ENCODE measurements at regions not wholly inside any gene's neighbourhood (a gene's known extent, or its start where the extent isn't known, plus 50 kb on each side); places are given as distances from the start of the nearest gene placed in this dataset.

DNA sequence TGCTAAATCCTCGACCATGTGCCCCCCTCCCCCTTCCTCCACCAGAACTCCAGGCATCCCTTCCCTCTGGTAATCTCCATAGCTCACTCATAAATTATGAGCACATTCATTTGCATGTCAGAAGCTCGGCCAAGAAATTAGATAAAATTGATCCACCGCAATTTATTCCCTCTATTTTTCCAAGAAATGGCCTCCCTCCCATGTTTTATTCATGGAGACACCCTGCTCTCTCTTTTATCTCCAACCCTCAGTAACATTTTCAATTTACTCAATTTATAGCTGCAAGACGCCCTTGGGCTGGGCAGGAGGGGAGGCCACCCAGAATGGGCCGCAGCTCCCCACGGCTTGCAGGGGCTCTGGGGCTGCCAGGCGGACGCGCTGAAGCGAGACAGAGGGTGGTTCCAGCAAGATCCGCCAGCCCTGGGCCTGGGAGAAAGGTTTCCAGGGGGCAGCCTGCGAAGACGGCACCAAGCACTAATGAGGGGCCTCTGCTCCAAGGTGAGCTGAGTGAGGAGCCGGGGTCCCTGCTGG lies 54.7 kb upstream of the ZNF423 start:
- no peak for DNase-seq

DNA sequence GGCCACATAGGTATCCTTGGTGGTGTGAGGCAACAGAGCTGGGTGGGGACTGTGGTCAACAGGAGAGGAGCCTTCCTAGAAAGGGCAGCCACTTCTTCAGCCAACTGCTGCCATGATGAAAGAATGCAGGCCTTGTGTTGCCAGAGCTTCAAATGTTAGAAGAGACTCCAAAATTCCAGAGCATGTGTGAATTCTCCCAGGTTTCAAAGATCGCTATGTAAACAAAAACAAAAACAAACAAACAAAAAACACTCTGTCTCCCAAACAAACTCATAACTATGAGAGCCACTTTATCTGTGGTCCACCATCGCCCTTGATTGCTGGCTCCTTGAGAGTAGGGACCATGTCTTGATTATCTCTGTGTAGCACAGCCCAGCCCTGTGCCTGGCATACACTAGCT lies 55.5 kb upstream of the ZNF423 start:
- DNase-seq: no peak

DNA sequence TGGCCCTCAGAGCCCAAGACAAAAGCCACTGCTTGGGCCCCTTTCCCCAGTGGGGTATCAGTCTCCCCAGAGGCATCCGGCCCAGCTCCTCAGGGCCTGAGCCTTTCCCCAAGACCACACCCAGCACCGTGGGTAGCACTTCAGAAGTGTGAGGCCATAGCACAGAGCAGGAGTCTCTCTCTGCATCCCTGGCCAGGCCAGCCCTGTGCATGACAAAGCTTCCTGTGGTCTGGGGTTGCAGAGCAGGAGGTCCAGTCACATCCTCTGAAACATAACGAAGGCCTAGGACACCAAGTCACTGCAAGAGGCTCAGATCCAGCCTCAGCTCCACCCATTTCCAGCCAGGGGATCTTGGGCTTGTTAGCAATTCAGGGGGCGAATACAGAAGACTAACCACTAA lies 56.8 kb upstream of the ZNF423 start:
- no peak for DNase-seq

DNA sequence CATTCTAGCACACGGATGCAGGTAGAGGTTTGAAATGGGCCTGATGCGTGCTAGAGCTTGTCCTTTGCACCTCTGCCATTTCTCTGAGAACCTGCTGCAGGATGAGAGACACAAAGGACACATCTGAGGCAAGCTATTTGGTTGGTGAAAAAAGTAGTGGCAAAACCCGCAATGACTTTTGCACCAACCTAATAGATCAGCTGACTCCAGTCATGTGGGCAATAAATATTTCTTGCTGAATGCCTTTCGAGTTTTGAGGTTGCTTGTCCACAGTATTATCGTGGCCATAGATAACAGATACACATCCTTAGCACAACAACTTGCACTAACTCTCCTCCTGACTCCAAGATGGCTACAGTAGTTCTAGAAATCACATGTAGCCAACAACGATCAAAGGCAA lies 57.8 kb upstream of the ZNF423 start:
- DNase-seq: no peak

DNA sequence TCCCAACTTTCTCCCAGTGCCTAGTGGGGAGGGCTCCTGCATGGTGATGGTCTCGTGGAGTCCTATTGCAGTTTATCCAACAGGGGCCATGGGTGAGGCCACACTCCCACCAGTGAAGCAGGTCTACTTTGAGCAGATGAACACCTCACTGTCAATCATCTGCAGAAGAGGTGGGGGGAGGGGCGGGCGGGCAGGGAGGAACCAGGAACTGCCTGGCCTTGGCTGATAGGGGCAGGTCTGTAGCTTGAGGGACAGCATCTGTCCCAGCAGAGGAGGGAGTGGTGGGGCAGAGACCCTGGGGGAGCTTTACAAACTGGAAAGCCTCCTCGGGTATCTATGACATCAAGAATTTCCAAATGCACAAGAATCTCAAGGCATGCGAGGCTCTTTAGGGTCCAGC lies 58.7 kb upstream of the ZNF423 start:
- DNase-seq: no peak

DNA sequence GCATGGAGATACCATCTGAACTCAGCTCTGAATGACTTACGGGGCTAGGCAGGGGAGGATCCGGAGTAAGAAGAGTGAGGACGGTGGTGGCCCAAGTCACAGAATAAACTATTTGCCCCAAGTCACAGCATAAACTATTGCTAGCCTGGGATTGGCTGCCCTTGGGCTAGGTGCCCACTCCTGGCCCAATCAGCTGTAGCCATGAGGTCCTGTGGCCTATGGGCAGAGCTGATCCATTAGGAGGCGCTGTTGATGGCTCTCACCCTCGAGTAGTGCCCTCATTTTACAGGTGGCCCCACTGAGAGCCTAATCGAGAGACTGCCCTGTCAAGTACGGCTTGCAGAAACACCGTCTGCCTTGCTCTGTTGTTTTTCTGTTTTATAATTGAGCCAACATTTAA lies 62.3 kb upstream of the ZNF423 start:
- no peak for DNase-seq

DNA sequence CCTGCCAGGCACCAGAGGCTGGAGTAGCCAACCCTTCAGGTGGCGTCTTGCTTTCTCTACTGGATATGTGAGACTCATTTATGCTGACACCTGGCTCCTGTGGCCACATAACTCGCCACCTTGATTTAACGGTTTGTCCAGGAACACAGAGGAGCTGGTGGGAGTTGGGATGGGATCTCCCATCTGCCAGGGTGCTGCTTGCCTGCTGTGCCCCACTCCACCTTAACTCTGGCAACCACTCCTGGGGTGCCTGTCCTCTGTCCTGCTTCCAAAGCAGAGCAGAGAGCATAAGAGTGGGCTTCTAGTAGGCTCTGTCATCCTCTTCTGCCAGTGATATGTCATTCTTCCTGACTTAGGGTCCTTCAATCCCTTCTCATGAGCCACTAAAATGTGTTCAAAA lies 63.4 kb upstream of the ZNF423 start:
- DNase-seq: no peak

DNA sequence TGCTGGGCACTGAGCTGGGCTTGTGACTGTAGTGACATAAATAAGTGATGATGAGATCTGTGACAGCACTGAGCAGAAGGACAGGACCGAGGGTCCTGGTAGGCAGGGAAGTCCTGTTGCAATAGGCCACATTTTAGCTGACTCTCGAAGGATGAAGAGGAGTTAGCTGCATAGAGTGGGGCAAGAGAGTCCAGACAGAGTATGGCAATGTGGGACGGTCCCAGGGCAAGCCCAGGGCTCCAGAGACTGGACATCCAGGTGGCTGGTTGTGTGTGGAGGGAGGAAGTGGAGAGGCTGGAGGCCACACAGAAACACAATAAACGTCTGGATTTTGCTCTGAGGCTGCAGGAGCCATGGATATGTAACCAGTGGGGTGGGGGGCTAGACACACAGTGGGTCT lies 64.5 kb upstream of the ZNF423 start:
- DNase-seq: no peak

DNA sequence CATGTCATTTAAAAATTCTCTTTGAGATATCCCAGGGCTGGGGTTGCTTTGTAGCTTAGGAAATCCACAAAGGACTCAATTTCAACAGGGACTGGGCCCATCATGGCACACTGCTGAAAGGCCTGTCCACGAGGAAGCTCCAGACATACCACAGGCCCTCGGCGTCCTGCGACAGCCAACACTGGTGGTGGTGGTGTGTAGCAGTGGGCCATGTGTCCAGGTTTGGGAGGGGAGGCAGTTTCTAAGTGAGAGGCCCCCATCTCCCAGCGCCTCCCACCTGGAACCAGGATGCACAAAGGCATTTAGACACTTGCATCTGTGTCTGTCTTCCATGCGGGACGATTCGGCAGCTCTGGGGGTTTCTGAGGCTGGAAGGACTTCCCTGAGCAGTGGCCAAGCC lies 65.2 kb upstream of the ZNF423 start:
- no peak for DNase-seq

DNA sequence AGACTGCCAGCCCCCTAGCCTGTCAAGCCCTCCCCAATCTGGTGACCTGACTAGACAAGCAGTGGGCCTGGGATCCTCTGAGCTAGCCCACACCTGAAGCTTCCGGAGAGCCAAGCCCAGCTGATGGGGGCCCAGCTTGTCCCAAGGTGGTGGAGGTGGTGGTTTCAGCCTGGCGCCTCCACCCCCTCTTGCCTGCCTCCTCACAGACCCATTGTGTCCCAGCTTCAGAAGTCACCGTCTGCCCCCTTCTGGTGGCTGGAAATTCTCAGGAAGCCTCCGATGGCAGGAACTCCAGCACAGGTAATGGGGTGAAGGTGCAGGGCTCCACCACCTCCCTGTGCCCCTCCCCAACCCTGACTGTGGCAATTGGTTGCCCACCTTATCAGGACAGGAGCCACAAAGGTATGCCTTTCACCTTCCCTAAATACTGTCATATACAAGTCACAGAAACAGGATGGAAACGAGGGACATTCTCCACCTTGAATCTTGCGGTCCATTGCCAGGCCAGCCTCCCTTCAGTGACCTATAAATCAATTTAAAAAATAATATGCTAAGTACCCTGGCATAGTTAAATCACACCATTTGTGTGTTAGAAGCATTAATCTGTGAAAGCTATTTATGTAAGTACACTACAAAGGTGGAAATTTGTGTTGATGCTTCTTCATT lies 66.0 kb upstream of the ZNF423 start:
- peak in 8 of 14 donors; percentile 1 to 17 (median 6) for DNase-seq

DNA sequence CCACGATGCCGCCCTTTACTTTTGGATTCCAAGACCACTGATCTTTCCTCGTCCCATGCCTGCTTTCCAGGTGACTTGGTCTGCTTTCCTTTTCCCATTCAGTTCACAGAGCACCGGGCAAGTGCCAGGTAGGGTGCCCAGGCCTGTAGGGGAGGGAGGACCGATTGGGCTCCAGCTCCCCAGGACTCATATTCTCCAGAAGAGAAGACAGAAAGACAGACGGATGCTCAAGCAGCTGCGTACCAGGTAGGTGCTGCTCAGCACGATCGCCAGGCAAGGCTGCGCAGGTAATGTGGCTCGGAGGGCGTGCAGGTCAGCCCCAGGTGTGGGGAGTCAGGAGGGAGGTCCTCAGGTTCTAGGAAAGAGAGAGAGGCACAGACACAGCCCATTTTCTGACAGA lies 67.5 kb upstream of the ZNF423 start:
- no peak for DNase-seq

DNA sequence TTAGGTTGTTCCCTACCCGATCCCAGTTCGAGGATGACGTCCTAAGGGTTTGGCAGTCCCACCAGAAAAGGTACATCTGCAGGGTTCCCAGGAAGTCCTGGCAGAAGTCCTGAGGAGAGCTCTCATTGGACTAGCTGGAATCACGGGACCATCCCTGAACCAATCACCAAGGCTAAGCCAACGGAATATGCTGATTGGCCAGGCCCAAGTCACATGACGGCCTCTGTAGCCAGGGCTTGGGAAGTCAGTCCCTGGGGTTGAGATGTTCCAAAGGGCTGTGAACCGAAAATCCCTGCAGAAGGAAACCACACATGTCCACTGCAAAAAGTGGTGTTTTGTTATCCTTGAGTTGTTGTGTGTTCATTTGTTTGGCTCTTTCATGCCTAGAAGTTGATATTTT lies 68.2 kb upstream of the ZNF423 start:
- DNase-seq: no peak

DNA sequence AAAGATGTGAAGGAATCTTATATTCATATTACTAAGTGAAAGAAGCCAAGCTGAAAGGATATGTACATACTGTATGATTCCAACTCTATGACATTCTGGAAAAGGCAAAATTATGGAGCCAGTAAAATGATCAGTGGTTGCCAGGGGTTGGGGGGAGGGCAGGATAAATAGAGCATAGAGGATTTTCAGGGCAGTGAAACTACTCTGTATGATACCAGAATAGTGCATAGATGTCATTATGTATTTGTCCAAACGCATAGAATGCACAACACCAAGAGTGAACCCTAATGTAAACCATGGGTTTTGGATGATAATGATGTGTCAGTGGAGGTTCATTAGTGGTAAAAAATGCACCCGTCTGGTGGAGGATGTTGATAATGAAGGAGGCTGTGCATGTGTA lies 71.0 kb upstream of the ZNF423 start:
- DNase-seq: no peak

DNA sequence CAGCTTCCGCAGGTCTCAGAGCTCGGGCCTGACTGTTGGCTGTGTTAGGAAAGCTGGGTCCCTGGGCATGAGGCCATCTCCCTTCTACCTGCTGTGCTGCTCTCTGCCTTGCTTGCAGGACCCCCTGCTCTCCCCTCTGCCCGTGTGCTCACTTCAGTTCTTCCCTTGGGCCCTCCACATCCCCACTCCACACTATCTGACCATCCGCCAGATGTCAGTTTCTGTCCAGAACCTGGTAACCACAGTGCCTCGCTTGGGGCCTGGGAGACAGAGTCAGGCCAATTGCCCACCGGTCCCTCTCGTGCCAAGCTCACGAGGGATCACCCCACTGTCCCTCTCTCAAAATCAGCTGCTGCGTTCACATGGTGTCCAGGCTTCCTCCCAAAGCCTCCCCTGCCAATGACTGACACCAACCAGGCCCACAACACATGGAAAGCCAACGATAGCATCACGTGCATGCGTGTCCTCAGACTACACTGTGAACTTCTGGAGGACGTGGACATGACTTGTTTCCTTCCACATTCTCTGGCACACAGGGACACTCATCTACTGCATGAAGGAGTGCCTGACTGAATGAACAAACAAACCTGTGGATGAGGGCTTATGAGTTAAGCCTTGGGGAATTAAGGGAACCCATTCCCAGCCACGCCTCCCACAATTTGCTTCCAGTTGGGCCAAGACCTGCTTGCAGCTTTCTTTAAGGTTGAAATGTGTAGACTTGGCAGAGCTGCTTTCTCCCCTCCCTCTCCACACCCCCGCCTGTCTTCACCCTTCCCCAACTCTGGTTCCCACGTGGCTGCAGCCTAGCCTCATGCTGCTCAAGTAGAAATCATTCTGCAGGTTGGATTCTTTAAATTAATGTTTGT lies 72.5 kb upstream of the ZNF423 start:
- DNase-seq: no peak

DNA sequence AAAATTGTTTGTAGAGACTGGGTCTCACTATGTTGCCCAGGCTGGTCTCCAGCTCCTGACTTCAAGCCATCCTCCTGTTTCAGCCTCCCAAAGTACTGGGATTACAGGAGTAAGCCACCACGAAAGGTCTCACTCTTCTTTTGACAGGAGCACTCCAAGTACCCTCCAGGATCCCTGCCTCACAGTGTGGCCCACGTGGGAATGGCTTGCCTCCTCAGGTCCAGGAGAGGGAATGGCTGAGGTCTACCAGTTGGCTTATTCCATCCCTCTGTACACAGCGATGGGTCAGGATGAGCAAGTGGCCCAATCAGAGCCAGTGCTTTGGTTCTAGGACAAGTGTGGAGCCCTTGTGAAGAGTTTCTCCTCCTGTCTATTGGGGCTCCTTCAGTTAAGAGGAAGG lies 73.7 kb upstream of the ZNF423 start:
- no peak for DNase-seq

DNA sequence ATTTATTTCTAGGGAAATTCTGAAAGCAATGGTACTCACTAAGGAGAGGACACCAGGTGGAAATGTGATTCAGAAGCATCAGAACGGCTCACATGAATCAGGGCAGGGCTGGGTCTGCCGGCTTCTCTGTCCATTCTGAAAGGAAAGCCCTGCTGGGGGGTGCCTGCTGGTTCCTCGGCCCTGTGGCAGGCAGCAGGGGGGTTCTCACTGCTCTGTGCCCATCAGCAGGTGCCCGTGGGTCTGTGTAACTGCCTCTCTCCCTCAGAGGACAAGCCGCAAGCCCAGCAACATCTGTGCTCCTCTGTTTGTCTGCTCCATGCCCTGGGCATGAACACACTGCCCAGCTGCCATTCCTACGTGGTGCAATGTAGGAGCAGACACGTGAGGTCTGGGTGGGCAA lies 74.9 kb upstream of the ZNF423 start:
- DNase-seq: no peak

DNA sequence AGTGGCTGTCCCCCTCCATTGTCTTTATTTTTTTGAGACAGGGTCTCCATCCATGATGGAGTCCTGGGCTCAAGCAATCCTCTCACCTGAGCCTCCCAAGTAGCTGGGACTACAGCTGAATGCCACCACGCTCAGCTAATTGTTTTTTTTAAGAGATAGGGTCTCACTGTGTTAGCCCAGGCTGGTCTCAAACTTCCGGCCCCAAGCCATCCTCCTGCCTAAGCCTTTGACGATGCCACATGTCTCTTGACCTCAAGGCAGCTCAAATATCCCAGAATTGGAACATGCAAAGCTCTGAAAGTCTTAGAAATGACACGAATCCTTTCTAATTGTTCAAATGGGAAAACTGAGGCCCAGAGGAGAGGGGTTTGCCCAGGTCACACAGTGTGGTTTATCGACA lies 75.4 kb upstream of the ZNF423 start:
- no peak for DNase-seq

DNA sequence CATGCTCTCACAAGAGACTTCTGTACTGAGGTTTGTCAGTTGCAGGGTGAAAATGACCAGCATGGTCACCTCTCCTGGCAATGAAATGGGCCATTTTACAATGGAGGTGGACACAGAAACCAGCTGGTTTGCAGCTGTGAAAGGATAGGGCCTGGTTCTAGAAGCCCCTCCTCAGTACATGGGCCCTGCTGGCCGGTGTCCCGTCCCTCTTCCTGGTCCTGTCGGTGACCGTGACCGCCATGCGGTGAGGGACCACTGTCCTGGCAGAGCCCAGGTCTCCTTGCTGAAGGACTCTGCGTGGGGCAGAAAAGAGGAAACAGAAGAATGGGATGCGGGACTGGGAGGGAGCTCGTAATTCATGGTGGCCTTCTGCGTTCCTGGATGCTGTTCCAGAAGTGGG lies 76.0 kb upstream of the ZNF423 start:
- DNase-seq: no peak

DNA sequence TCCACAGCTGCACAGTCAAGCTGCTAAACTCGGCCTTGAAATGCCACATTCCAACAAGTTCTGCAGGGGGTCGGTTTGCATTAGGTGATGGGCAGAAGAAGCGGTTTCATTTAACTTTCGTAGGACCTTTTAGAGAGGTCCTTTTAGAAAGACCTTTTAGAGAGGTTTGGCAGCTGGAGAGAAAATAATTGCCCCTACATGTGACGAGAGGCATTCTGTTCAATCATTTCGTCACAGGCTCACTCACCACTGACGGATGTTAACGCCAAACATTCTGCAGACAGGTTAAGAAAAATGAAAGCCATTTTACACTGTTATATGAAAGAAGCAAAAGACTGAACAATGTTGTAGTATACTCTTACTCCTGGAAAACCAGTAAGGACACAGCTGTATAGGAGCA lies 76.5 kb upstream of the ZNF423 start:
- no peak for DNase-seq

DNA sequence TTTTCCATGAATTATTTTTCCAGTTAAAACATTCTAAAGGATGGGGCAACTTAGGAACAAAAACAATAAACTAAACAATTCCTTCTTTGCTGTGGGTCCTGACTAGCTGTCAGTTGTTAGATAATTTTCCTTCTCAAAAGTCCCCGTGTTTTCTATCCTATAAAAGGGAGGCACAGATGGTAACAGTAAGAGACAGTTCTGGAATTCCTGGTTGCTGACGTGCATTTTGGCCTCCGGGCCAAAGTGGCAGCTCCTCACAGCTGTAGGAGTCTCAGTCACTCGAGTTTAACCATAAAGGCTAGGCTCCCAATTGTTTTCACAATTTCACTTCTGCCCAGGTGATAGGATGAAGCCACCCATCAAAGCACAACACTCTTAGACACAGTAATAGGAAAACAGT lies 77.0 kb upstream of the ZNF423 start:
- DNase-seq: no peak

DNA sequence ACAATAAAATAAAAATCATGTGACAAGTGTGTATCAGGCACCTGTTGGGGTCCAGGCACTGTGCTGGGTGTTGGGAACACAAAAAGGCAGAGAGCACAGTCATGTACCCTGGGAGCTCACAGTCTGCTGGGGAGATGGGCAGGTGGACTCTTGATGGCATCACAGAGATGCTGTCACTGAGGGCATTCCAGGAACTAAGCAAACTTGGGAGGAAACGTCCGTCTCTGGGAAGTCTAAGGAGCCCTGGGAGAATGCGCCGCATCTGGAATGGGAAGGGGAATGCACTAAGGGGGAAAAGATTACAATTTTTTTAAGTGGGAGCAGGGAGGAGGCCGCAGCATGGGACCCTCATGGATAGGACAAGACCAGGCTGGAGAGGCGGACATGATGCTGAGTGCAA lies 80.9 kb upstream of the ZNF423 start:
- no peak for DNase-seq

DNA sequence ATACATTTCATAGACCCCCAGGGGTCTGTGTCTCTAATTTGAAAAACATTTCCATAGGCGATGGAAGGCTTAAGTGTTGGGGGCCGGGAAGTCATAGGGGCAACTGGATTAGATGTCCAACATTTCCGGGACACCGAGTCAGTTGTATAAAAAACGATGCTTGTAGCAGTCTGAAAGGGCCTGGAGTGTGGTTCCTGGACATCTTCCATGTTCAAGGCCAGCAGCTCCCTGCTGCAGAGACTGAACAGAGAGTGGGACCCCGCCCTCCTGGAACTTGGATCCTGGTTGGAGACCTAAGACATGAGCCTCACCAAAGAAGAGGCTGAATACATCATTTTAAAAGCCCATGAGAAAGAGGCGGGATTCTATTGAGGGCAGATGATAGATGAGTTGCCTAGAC lies 82.0 kb upstream of the ZNF423 start:
- DNase-seq: no peak

DNA sequence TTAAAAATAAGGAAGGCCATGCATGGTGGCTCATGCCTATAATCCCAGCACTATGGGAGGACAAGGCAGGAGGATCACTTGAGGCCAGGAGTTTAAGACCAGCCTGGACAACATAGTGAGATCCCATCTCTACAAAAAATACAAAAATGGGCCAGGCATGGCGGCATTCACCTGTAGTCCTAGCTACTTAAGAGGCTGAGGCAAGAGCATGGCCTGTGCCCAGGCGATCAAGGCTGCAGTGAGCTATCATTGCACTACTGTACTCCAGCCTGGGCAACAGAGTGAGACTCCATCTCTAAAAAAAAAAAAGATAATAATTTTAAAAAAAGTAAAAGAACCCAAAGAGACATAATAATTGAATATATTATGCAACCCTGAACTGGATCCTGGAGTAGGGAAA lies 83.6 kb upstream of the ZNF423 start:
- DNase-seq: no peak
